Caco-2 (cell line): ENCODE measurements at regions not wholly inside any gene's neighbourhood (a gene's known extent, or its start where the extent isn't known, plus 50 kb on each side); places are given as distances from the start of the nearest gene placed in this dataset.

Experiments used
- BruUV-seq: library from RNA; stranded (reverse); fragments of 400-500 nt; replicated peaks from 2 replicates; lab custom pipeline; 2021; lab: Mats Ljungman, UMichigan
- CTCF ChIA-PET: fragments of 300-600 bp; sonication (Branson Sonifier 250); formaldehyde crosslinking; loops from one replicate; lab custom pipeline; 2022; ENCODE audit warnings: antibody characterized with exemption; lab: Charles Lee
- POLR2A ChIA-PET: fragments of 300-600 bp; sonication (Branson Sonifier 250); formaldehyde crosslinking; loops from one replicate; lab custom pipeline; 2022; ENCODE audit warnings: antibody characterized with exemption; lab: Charles Lee
- DNase-seq, 2 experiments: peaks; one replicate each; pipeline versions ENCODE4 v3.0.0 to v3.0.0-alpha.2; 2020 to 2022
- H3K27me3 ChIP-seq: replicated peaks from 2 replicates; pipeline ENCODE4 v1.6.0; 2011; ENCODE audit warnings: low read length; ENCODE audit not compliant: control insufficient read depth, insufficient read depth
- H3K36me3 ChIP-seq: 2 replicates; pipeline ENCODE4 v1.5.1; 2011; ENCODE audit warnings: low read length; ENCODE audit not compliant: control insufficient read depth, insufficient read depth
- H3K4me1 ChIP-seq: fragments of 250-450 bp; sonication (Bioruptor Pico); 2 replicates; pipeline ENCODE4 v1.5.1; 2020; ENCODE audit warnings: mild to moderate bottlenecking
- H3K4me3 ChIP-seq: 2 replicates; pipeline ENCODE4 v1.5.1; 2011; ENCODE audit warnings: low read depth, mild to moderate bottlenecking, control low read depth, low read length
- H3K9me3 ChIP-seq: fragments of 250-450 bp; sonication (Bioruptor Pico); 2 replicates; pipeline ENCODE4 v1.5.1; 2020; ENCODE audit warnings: mild to moderate bottlenecking, moderate library complexity
- H3K27ac Mint-ChIP-seq: one replicate; pipeline ENCODE4 v1.8.0; 2022; ENCODE audit warnings: mixed read lengths; ENCODE audit not compliant: unreplicated experiment
- H3K27me3 Mint-ChIP-seq: one replicate; pipeline ENCODE4 v1.8.0; 2022; ENCODE audit warnings: mixed read lengths; ENCODE audit not compliant: insufficient read depth, unreplicated experiment
- H3K36me3 Mint-ChIP-seq: one replicate; pipeline ENCODE4 v1.8.0; 2022; ENCODE audit warnings: mild to moderate bottlenecking, mixed read lengths; ENCODE audit not compliant: insufficient read depth, unreplicated experiment
- H3K4me1 Mint-ChIP-seq: one replicate; pipeline ENCODE4 v1.8.0; 2022; ENCODE audit warnings: low read depth, mixed read lengths; ENCODE audit not compliant: unreplicated experiment
- H3K4me3 Mint-ChIP-seq: one replicate; pipeline ENCODE4 v1.8.0; 2022; ENCODE audit warnings: mild to moderate bottlenecking, moderate library complexity, mixed read lengths; ENCODE audit not compliant: unreplicated experiment
- H3K9me3 Mint-ChIP-seq: one replicate; pipeline ENCODE4 v1.8.0; 2022; ENCODE audit warnings: mixed read lengths; ENCODE audit not compliant: unreplicated experiment
- intact Hi-C: fragments of 100-400 bp; cut with micrococcal nuclease; formaldehyde crosslinking; loops from one replicate; pipeline ENCODE4 v1.10.0; 2022; ENCODE audit not compliant: unreplicated experiment
- TF ChIP-seq, protein P1 (sequence below), 2 experiments: fragments of 200-600 bp in 1 of 2; IDR thresholded peaks; 1 replicate in 1 of 2; 2 replicates in 1 of 2; pipeline versions ENCODE4 v1.5.1 to v1.8.0; 2011 to 2022; ENCODE audit warnings: antibody characterized with exemption in 1 of 2, control low read depth in 1 of 2, inconsistent platforms in 1 of 2, low read depth in 1 of 2, low read length in 1 of 2, mild to moderate bottlenecking in 1 of 2, moderate library complexity in 1 of 2; ENCODE audit not compliant: insufficient read depth in 1 of 2, severe bottlenecking in 1 of 2, unreplicated experiment in 1 of 2

DNA sequence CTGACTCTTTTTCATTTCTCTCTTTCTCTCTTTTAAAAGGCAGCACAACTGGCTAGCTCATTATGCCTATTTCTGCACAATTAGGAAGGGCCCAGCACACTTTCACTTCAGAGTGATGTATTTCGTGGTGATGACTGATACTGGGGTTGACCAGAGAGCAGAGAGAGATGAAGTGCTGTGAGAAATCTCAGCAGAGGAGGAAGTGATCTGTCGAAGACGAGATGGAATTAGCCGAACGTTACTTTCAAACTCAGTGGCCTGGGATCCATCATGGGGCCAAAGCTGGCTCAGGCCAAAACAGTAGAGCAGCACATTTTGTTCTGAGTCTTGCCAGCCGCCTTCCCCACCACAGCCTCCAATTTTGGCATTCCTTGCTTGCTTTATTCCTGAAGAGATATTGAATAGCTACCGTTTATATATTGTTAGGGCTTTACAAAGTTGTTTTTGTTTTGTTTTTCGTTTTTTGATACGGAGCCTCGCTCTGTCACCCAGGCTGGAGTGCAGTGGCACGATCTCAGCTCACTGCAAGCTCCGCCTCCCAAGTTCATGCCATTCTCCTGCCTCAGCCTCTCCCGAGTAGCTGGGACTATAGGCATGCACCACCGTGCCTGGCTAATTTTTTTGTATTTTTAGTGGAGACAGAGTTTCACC lies 213.2 kb upstream of the ECI2 start:
- H3K9me3 Mint-ChIP-seq, result no peaks in the 10 kb centered on the region
- no peaks in the 10 kb centered on the region for H3K27me3 ChIP-seq
- H3K36me3 Mint-ChIP-seq, result no peaks in the 10 kb centered on the region
- DNase-seq, result no peak
- H3K36me3 ChIP-seq, result no peaks in the 10 kb centered on the region
- peaks cover 6% of the 10 kb centered on the region; the same call in 1 of the 2 replicates for H3K4me1 ChIP-seq
- H3K4me1 Mint-ChIP-seq, result peaks cover 18% of the 10 kb centered on the region
- H3K4me3 ChIP-seq, result no peak overlapping the region
- no TSS peak for BruUV-seq
- H3K27ac Mint-ChIP-seq, result no peak overlapping the region
- intact Hi-C loops, result no loop called here
- ChIA-PET CTCF (no interaction called here), POLR2A (no interaction called here)
- H3K9me3 ChIP-seq, result no peaks in the 10 kb centered on the region
- H3K4me3 Mint-ChIP-seq, result no peak overlapping the region
- TF ChIP-seq, protein P1, sequence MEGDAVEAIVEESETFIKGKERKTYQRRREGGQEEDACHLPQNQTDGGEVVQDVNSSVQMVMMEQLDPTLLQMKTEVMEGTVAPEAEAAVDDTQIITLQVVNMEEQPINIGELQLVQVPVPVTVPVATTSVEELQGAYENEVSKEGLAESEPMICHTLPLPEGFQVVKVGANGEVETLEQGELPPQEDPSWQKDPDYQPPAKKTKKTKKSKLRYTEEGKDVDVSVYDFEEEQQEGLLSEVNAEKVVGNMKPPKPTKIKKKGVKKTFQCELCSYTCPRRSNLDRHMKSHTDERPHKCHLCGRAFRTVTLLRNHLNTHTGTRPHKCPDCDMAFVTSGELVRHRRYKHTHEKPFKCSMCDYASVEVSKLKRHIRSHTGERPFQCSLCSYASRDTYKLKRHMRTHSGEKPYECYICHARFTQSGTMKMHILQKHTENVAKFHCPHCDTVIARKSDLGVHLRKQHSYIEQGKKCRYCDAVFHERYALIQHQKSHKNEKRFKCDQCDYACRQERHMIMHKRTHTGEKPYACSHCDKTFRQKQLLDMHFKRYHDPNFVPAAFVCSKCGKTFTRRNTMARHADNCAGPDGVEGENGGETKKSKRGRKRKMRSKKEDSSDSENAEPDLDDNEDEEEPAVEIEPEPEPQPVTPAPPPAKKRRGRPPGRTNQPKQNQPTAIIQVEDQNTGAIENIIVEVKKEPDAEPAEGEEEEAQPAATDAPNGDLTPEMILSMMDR (IDR thresholded peaks at IDR 0.05; ENCODE audit: insufficient read depth in 1 of 2, low read depth in 1 of 2, low read length in 1 of 2, severe bottlenecking in 1 of 2, unreplicated experiment in 1 of 2), result no peak
- peaks cover 3% of the 10 kb centered on the region for H3K27me3 Mint-ChIP-seq

DNA sequence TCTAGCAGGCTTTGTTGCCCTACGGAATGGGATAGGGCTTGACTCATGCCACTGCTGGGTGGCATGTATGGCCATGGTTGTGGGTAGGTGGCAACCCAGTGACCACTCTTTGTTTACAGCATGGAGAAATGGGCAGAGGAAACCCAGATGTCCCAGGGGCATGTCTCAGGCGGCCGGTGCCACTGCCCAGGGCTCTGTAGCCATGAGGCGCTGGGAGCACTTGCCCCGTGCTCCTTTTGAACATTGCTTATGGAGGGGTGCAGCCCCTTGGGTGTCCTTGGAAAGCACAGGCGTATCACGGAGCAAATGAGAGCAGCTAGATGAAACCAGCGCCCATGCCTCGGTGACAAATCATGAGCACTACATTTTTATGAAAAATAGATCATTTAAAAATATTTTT lies 212.5 kb upstream of the ECI2 start:
- Mint-ChIP-seq H3K4me1 (peaks cover 18% of the 10 kb centered on the region), H3K36me3 (no peaks in the 10 kb centered on the region), H3K27me3 (peaks cover 3% of the 10 kb centered on the region), H3K4me3 (no peak overlapping the region), H3K27ac (no peak overlapping the region), H3K9me3 (no peaks in the 10 kb centered on the region)
- TF ChIP-seq, protein P1 (IDR thresholded peaks at IDR 0.05; ENCODE audit: insufficient read depth in 1 of 2, low read depth in 1 of 2, low read length in 1 of 2, severe bottlenecking in 1 of 2, unreplicated experiment in 1 of 2), result no peak
- CTCF ChIA-PET, result no interaction called here
- no peak for DNase-seq
- no peaks in the 10 kb centered on the region for H3K27me3 ChIP-seq
- no peak overlapping the region for H3K4me3 ChIP-seq
- H3K36me3 ChIP-seq, result no peaks in the 10 kb centered on the region
- H3K4me1 ChIP-seq, result peaks cover 6% of the 10 kb centered on the region; the same call in 1 of the 2 replicates
- POLR2A ChIA-PET, result no interaction called here
- H3K9me3 ChIP-seq, result no peaks in the 10 kb centered on the region
- intact Hi-C loops, result no loop called here
- no TSS peak for BruUV-seq

- no peaks in the 10 kb centered on the region for H3K9me3 Mint-ChIP-seq
- Histone ChIP-seq H3K27me3 (no peaks in the 10 kb centered on the region), H3K4me3 (no peak overlapping the region), H3K36me3 (no peaks in the 10 kb centered on the region), H3K4me1 (peaks cover 6% of the 10 kb centered on the region; the same call in 1 of the 2 replicates), H3K9me3 (no peaks in the 10 kb centered on the region)
- intact Hi-C loops, result no loop called here
- ChIA-PET POLR2A (no interaction called here), CTCF (no interaction called here)
- no peak overlapping the region for H3K4me3 Mint-ChIP-seq
- H3K27me3 Mint-ChIP-seq, result peaks cover 3% of the 10 kb centered on the region
- no TSS peak for BruUV-seq
- H3K27ac Mint-ChIP-seq, result no peak overlapping the region
- no peaks in the 10 kb centered on the region for H3K36me3 Mint-ChIP-seq
- TF ChIP-seq, protein P1 (IDR thresholded peaks at IDR 0.05; ENCODE audit: insufficient read depth in 1 of 2, low read depth in 1 of 2, low read length in 1 of 2, severe bottlenecking in 1 of 2, unreplicated experiment in 1 of 2), result no peak
- peaks cover 11% of the 10 kb centered on the region for H3K4me1 Mint-ChIP-seq
- DNase-seq, result no peak
Measured at GRCh38 chr6:4346659-4347333, 211.4 kb upstream of the ECI2 start.
